ENCODE measurements at regions not wholly inside any gene's neighbourhood (a gene's known extent, or its start where the extent isn't known, plus 50 kb on each side); places are given as distances from the start of the nearest gene placed in this dataset.

DNA sequence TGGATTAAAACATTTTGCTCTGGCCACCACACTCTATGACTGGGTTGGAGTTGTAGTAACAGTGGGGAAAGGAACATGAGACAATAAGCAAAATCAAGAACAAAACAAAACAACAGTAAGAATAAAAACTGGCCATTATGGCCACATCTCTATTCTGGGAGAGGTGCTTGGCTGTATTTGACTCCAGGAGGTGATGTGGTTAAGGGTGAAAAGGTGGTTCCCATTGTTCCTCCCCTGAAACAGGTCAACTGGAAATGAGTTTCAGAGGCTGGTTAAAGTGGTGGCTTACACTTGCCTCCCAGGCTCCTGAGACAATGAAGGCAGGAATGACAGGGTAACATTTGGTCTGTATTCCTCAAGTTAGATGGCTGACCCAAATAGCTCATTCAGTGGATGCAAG lies 67.3 kb upstream of the FANCL start:
- no peaks in the 10 kb centered on the region for H3K9me3 ChIP-seq (ENCODE audit: low read length)
- no peaks in the 10 kb centered on the region for H4K20me1 ChIP-seq (ENCODE audit: insufficient read depth)
- no peak overlapping the region for H3K27ac ChIP-seq (ENCODE audit: low read length)
- no peak overlapping the region for H2AFZ ChIP-seq (ENCODE audit: low read depth, low read length)
- no peaks in the 10 kb centered on the region for H3F3A ChIP-seq (ENCODE audit: insufficient read depth, low read length, poor library complexity, severe bottlenecking)
- H3K4me2 ChIP-seq (ENCODE audit: low read length): no peak overlapping the region
- H3K79me2 ChIP-seq (replicated peaks; ENCODE audit: insufficient read depth, low read length): no peaks in the 10 kb centered on the region
- H3K9me2 ChIP-seq (ENCODE audit: insufficient read depth, low read length): no peaks in the 10 kb centered on the region
- H3K36me3 ChIP-seq (ENCODE audit: insufficient read depth, low read length): no peaks in the 10 kb centered on the region
- no peak overlapping the region for H3K4me3 ChIP-seq (ENCODE audit: low read length)
- H3K27me3 ChIP-seq (ENCODE audit: insufficient read depth, low read depth, low read length): no peaks in the 10 kb centered on the region
- TF ChIP-seq POLR2AphosphoS5 (IDR thresholded peaks at IDR 0.05) (no peak), RAD21 (conservative IDR thresholded peaks at IDR 0.05) (no peak), MXI1 (conservative IDR thresholded peaks at IDR 0.05; ENCODE audit: poor library complexity, severe bottlenecking) (no peak)
- H3K9ac ChIP-seq (ENCODE audit: low read length): no peak overlapping the region

DNA sequence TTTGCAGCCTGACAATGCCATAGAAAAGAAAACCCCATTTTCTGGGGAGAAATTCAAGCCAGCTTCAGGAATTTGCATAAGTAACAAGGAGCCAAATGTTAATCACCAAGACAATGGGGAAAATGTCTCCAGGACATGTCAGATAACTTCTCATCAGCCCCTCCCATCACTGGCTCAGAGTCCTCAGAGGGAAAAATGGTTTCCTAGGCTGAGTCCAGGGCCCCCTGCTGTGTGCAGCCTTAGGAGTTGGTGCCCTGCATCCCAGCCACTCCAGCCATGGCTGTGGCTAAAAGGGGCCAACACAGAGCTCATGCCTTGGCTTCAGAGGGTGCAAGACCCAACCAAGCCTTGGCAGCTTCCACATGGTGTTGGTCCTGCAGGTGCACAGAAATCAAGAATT lies 63.7 kb upstream of the FANCL start:
- H2AFZ ChIP-seq (ENCODE audit: low read depth, low read length): no peak overlapping the region
- H3K9ac ChIP-seq (ENCODE audit: low read length): no peak overlapping the region
- no peaks in the 10 kb centered on the region for H3K27me3 ChIP-seq (ENCODE audit: insufficient read depth, low read depth, low read length)
- H3K4me2 ChIP-seq (ENCODE audit: low read length): no peak overlapping the region
- H3F3A ChIP-seq (ENCODE audit: insufficient read depth, low read length, poor library complexity, severe bottlenecking): no peaks in the 10 kb centered on the region
- TF ChIP-seq TAF1 (IDR thresholded peaks at IDR 0.05; ENCODE audit: low read depth) (no peak), EZH2 (IDR thresholded peaks at IDR 0.05; ENCODE audit: borderline replicate concordance, insufficient read depth, low read length, poor library complexity, severe bottlenecking) (no peak), POLR2AphosphoS5 (IDR thresholded peaks at IDR 0.05) (no peak), EP300 (conservative IDR thresholded peaks at IDR 0.05; ENCODE audit: poor library complexity, severe bottlenecking) (no peak), SMC3 (conservative IDR thresholded peaks at IDR 0.05; ENCODE audit: poor library complexity) (no peak), RAD21 (conservative IDR thresholded peaks at IDR 0.05) (no peak), MXI1 (conservative IDR thresholded peaks at IDR 0.05; ENCODE audit: poor library complexity, severe bottlenecking) (no peak)
- TF ChIP-seq, protein P1, sequence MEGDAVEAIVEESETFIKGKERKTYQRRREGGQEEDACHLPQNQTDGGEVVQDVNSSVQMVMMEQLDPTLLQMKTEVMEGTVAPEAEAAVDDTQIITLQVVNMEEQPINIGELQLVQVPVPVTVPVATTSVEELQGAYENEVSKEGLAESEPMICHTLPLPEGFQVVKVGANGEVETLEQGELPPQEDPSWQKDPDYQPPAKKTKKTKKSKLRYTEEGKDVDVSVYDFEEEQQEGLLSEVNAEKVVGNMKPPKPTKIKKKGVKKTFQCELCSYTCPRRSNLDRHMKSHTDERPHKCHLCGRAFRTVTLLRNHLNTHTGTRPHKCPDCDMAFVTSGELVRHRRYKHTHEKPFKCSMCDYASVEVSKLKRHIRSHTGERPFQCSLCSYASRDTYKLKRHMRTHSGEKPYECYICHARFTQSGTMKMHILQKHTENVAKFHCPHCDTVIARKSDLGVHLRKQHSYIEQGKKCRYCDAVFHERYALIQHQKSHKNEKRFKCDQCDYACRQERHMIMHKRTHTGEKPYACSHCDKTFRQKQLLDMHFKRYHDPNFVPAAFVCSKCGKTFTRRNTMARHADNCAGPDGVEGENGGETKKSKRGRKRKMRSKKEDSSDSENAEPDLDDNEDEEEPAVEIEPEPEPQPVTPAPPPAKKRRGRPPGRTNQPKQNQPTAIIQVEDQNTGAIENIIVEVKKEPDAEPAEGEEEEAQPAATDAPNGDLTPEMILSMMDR (IDR thresholded peaks at IDR 0.05; ENCODE audit: poor library complexity, severe bottlenecking): no peak
- TF ChIP-seq, protein P2, sequence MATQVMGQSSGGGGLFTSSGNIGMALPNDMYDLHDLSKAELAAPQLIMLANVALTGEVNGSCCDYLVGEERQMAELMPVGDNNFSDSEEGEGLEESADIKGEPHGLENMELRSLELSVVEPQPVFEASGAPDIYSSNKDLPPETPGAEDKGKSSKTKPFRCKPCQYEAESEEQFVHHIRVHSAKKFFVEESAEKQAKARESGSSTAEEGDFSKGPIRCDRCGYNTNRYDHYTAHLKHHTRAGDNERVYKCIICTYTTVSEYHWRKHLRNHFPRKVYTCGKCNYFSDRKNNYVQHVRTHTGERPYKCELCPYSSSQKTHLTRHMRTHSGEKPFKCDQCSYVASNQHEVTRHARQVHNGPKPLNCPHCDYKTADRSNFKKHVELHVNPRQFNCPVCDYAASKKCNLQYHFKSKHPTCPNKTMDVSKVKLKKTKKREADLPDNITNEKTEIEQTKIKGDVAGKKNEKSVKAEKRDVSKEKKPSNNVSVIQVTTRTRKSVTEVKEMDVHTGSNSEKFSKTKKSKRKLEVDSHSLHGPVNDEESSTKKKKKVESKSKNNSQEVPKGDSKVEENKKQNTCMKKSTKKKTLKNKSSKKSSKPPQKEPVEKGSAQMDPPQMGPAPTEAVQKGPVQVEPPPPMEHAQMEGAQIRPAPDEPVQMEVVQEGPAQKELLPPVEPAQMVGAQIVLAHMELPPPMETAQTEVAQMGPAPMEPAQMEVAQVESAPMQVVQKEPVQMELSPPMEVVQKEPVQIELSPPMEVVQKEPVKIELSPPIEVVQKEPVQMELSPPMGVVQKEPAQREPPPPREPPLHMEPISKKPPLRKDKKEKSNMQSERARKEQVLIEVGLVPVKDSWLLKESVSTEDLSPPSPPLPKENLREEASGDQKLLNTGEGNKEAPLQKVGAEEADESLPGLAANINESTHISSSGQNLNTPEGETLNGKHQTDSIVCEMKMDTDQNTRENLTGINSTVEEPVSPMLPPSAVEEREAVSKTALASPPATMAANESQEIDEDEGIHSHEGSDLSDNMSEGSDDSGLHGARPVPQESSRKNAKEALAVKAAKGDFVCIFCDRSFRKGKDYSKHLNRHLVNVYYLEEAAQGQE (IDR thresholded peaks at IDR 0.05; ENCODE audit: borderline replicate concordance): no peak
- H3K9me2 ChIP-seq (ENCODE audit: insufficient read depth, low read length): no peaks in the 10 kb centered on the region
- no peaks in the 10 kb centered on the region for H3K36me3 ChIP-seq (ENCODE audit: insufficient read depth, low read length)
- no peaks in the 10 kb centered on the region for H4K20me1 ChIP-seq (ENCODE audit: insufficient read depth)
- no peaks in the 10 kb centered on the region for H3K79me2 ChIP-seq (replicated peaks; ENCODE audit: insufficient read depth, low read length)
- H3K4me3 ChIP-seq (ENCODE audit: low read length): no peak overlapping the region
- H3K9me3 ChIP-seq (ENCODE audit: low read length): no peaks in the 10 kb centered on the region
- H3K27ac ChIP-seq (ENCODE audit: low read length): no peak overlapping the region

DNA sequence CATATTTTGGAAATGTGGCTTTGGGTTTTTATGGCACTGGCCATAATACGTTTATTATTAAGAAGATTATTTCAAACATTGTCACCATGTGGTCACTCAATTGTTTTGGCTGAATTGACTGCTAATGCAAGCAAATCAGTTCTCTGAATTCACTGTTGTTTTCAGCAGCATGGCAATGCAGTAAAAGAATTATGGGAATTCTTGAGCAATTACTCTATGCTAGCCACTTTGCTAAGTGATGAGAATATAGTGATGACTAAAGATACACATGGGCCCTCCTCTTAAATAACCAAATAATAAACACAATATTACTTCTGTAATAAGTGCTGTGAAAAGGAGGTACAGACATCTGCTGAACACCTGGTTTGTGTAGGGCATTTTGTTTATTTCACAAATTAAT lies 58.0 kb upstream of the FANCL start:
- no peaks in the 10 kb centered on the region for H3K9me2 ChIP-seq (ENCODE audit: insufficient read depth, low read length)
- H3F3A ChIP-seq (ENCODE audit: insufficient read depth, low read length, poor library complexity, severe bottlenecking): no peaks in the 10 kb centered on the region
- H3K4me2 ChIP-seq (ENCODE audit: low read length): no peak overlapping the region
- no peak overlapping the region for H2AFZ ChIP-seq (ENCODE audit: low read depth, low read length)
- no peaks in the 10 kb centered on the region for H3K36me3 ChIP-seq (ENCODE audit: insufficient read depth, low read length)
- H3K79me2 ChIP-seq (replicated peaks; ENCODE audit: insufficient read depth, low read length): no peaks in the 10 kb centered on the region
- no peaks in the 10 kb centered on the region for H3K9me3 ChIP-seq (ENCODE audit: low read length)
- no peaks in the 10 kb centered on the region for H3K27me3 ChIP-seq (ENCODE audit: insufficient read depth, low read depth, low read length)
- H3K9ac ChIP-seq (ENCODE audit: low read length): no peak overlapping the region
- H4K20me1 ChIP-seq (ENCODE audit: insufficient read depth): no peaks in the 10 kb centered on the region
- TF ChIP-seq POLR2AphosphoS5 (IDR thresholded peaks at IDR 0.05) (no peak), SMC3 (conservative IDR thresholded peaks at IDR 0.05; ENCODE audit: poor library complexity) (no peak), EP300 (conservative IDR thresholded peaks at IDR 0.05; ENCODE audit: poor library complexity, severe bottlenecking) (no peak), EZH2 (IDR thresholded peaks at IDR 0.05; ENCODE audit: borderline replicate concordance, insufficient read depth, low read length, poor library complexity, severe bottlenecking) (no peak), TAF1 (IDR thresholded peaks at IDR 0.05; ENCODE audit: low read depth) (no peak), MXI1 (conservative IDR thresholded peaks at IDR 0.05; ENCODE audit: poor library complexity, severe bottlenecking) (no peak), RAD21 (conservative IDR thresholded peaks at IDR 0.05) (no peak)
- TF ChIP-seq, protein P2 (IDR thresholded peaks at IDR 0.05; ENCODE audit: borderline replicate concordance): no peak
- TF ChIP-seq, protein P1 (IDR thresholded peaks at IDR 0.05; ENCODE audit: poor library complexity, severe bottlenecking): no peak
- H3K4me3 ChIP-seq (ENCODE audit: low read length): no peak overlapping the region
- H3K27ac ChIP-seq (ENCODE audit: low read length): no peak overlapping the region
